Chondrocyte (in vitro differentiated cells): ENCODE measurements at regions not wholly inside any gene's neighbourhood (a gene's known extent, or its start where the extent isn't known, plus 50 kb on each side); places are given as distances from the start of the nearest gene placed in this dataset.
"Not testable (repeated sequence)": the region's sequence is repeated elsewhere in the genome, so short reads cannot be mapped to it uniquely, and the experiment has no call there.

ENCODE experiments used
- DNase-seq: peaks from one replicate; pipeline ENCODE4 v3.0.0; 2021; ENCODE audit warnings: mixed read lengths, low spot score
- H3K27ac Mint-ChIP-seq: one replicate; pipeline ENCODE4 v1.8.0; 2021; ENCODE audit warnings: mild to moderate bottlenecking, moderate library complexity, mixed read lengths; ENCODE audit not compliant: unreplicated experiment
- H3K27me3 Mint-ChIP-seq: 2 replicates; pipeline ENCODE4 v1.8.0; 2021; ENCODE audit warnings: low read depth, mixed read lengths
- H3K36me3 Mint-ChIP-seq: 2 replicates; pipeline ENCODE4 v1.8.0; 2021; ENCODE audit warnings: low read depth, mixed read lengths
- H3K4me1 Mint-ChIP-seq: 2 replicates; pipeline ENCODE4 v1.8.0; 2021; ENCODE audit warnings: low read depth, mild to moderate bottlenecking, mixed read lengths
- H3K4me3 Mint-ChIP-seq: one replicate; pipeline ENCODE4 v1.8.0; 2021; ENCODE audit warnings: mild to moderate bottlenecking, moderate library complexity, mixed read lengths; ENCODE audit not compliant: unreplicated experiment
- H3K9me3 Mint-ChIP-seq: 2 replicates; pipeline ENCODE4 v1.8.0; 2021; ENCODE audit warnings: low read depth, mixed read lengths
- CTCF ChIP-seq: fragments of 200-600 bp; sonication (generic); IDR thresholded peaks from 2 replicates; pipeline ENCODE4 v1.5.0; 2021; ENCODE audit warnings: antibody characterized with exemption, mild to moderate bottlenecking, moderate library complexity

GRCh38 chr3:40940651-40941050 is 258.7 kb upstream of the CTNNB1 start:
- no peak for DNase-seq
- TF ChIP-seq CTCF: no peak
- H3K27me3 Mint-ChIP-seq: no peaks in the 10 kb centered on the region
- H3K4me3 Mint-ChIP-seq: no peak overlapping the region
- peaks cover 7% of the 10 kb centered on the region for H3K9me3 Mint-ChIP-seq
- H3K27ac Mint-ChIP-seq: no peak overlapping the region
- peaks cover 38% of the 10 kb centered on the region for H3K4me1 Mint-ChIP-seq
- H3K36me3 Mint-ChIP-seq: no peaks in the 10 kb centered on the region

GRCh38 chr3:40947022-40947421 is 252.3 kb upstream of the CTNNB1 start:
- H3K4me3 Mint-ChIP-seq, H3K27ac Mint-ChIP-seq, DNase-seq, H3K27me3 Mint-ChIP-seq: not testable (repeated sequence)
- Mint-ChIP-seq H3K36me3 (peaks cover 14% of the 10 kb centered on the region), H3K4me1 (peaks cover 31% of the 10 kb centered on the region), H3K9me3 (peaks cover 37% of the 10 kb centered on the region)

- H3K27ac Mint-ChIP-seq: peak overlapping the region; percentile 52
- DNase-seq, H3K4me3 Mint-ChIP-seq, H3K27me3 Mint-ChIP-seq: not testable (repeated sequence)
- H3K4me1 Mint-ChIP-seq: peaks cover 33% of the 10 kb centered on the region
- peaks cover 22% of the 10 kb centered on the region for H3K36me3 Mint-ChIP-seq
- peaks cover 47% of the 10 kb centered on the region for H3K9me3 Mint-ChIP-seq
These were observed 250.0 kb upstream of the CTNNB1 start for GRCh38 chr3:40949347-40949746.

- no peaks in the 10 kb centered on the region for H3K27me3 Mint-ChIP-seq
These were observed 247.7 kb upstream of the CTNNB1 start for GRCh38 chr3:40951636-40952035.

GRCh38 chr3:40961104-40961857 is 238.0 kb upstream of the CTNNB1 start:
- H3K4me3 Mint-ChIP-seq: no peak overlapping the region
- no peak for DNase-seq
- H3K36me3 Mint-ChIP-seq: peaks cover 19% of the 10 kb centered on the region
- H3K27me3 Mint-ChIP-seq: no peaks in the 10 kb centered on the region
- H3K4me1 Mint-ChIP-seq: no peaks in the 10 kb centered on the region
- no peak for TF ChIP-seq CTCF
- peaks cover 38% of the 10 kb centered on the region for H3K9me3 Mint-ChIP-seq
- H3K27ac Mint-ChIP-seq: no peak overlapping the region

More at GRCh38 chr3:40951636-40952035, 247.7 kb upstream of the CTNNB1 start:
- H3K36me3 Mint-ChIP-seq: peaks cover 19% of the 10 kb centered on the region
- peaks cover 45% of the 10 kb centered on the region for H3K9me3 Mint-ChIP-seq
- peak overlapping the region; percentile 12 for H3K27ac Mint-ChIP-seq
- H3K4me3 Mint-ChIP-seq: no peak overlapping the region
- H3K4me1 Mint-ChIP-seq: peaks cover 33% of the 10 kb centered on the region
- TF ChIP-seq CTCF: no peak
- no peak for DNase-seq

- no peak overlapping the region for H3K4me3 Mint-ChIP-seq
- no peaks in the 10 kb centered on the region for H3K27me3 Mint-ChIP-seq
- no peak for DNase-seq
- peaks cover 15% of the 10 kb centered on the region for H3K36me3 Mint-ChIP-seq
- H3K9me3 Mint-ChIP-seq: peaks cover 43% of the 10 kb centered on the region
- H3K4me1 Mint-ChIP-seq: peaks cover 1% of the 10 kb centered on the region
- H3K27ac Mint-ChIP-seq: no peak overlapping the region
- no peak for TF ChIP-seq CTCF
These were observed 236.6 kb upstream of the CTNNB1 start for GRCh38 chr3:40962721-40963120.
